ENCODE measurements at regions not wholly inside any gene's neighbourhood (a gene's known extent, or its start where the extent isn't known, plus 50 kb on each side); places are given as distances from the start of the nearest gene placed in this dataset.

DNA sequence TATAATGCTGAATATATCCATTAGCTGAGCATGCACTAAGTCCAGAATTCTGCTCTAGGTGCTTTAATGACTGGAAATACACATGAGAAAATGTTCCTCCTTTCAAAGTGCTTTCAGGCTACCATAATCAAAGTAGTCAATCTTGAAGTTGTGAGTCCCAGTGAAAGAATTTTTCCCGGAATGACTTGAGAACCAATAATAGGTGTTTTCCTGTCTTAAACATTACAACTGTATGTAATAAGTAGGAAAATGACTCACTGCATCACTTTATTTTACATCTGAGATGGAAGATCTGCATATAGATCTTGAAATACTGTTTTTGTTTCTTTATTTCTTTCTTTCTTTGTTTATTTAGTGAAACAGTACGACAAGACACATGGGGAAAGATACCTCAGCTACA is 437.4 kb upstream of the JAG1 start:
- H4K20me1 ChIP-seq (ENCODE audit: insufficient read depth, low read length, poor library complexity, severe bottlenecking): no peaks in the 10 kb centered on the region
- no peak overlapping the region for H3K4me2 ChIP-seq (ENCODE audit: low read depth, low read length, poor library complexity, severe bottlenecking)
- no peaks in the 10 kb centered on the region for H3K9me3 ChIP-seq (ENCODE audit: insufficient read depth, low read depth, low read length)
- no peak overlapping the region for H2AFZ ChIP-seq (ENCODE audit: low read length)
- no peaks in the 10 kb centered on the region for H3K36me3 ChIP-seq (ENCODE audit: insufficient read depth, low read length)
- no peaks in the 10 kb centered on the region for H3K79me2 ChIP-seq (ENCODE audit: insufficient read depth, low read length)
- no peaks in the 10 kb centered on the region for H3K9me2 ChIP-seq (replicated peaks; ENCODE audit: low read depth, low read length)
- no peaks in the 10 kb centered on the region for H3F3A ChIP-seq (ENCODE audit: low read depth)
- H3K9ac ChIP-seq (ENCODE audit: low read depth, low read length, poor library complexity, severe bottlenecking): no peak overlapping the region
- H3K4me3 ChIP-seq (ENCODE audit: low read length, poor library complexity, severe bottlenecking): no peak overlapping the region
- no peaks in the 10 kb centered on the region for H3K27me3 ChIP-seq (ENCODE audit: insufficient read depth, low read length, poor library complexity, severe bottlenecking)
- H3K4me1 ChIP-seq (ENCODE audit: insufficient read depth, low read length, poor library complexity, severe bottlenecking): no peaks in the 10 kb centered on the region
- no peak for TF ChIP-seq CTCF (conservative IDR thresholded peaks at IDR 0.05; ENCODE audit: low read length)

DNA sequence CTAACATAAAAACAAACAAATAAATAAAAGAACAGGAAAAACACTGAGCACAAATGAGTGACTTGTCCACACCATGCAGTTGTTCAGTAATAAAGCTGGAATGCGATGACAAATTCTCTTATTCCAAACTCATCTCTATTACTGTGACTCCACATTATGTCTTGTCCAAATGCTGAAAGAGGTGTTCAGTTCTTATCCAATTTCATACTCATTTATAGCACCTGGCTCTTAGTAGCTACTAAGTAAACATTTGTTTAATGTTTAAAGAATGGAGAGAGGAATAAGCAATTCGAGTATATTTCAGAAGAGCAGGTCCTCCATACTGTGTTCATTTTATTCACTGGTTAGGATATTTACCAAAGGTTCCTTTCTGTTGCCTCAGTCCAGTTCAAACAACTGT is 439.0 kb upstream of the JAG1 start:
- no peaks in the 10 kb centered on the region for H3K79me2 ChIP-seq (ENCODE audit: insufficient read depth, low read length)
- H3K9me2 ChIP-seq (replicated peaks; ENCODE audit: low read depth, low read length): no peaks in the 10 kb centered on the region
- H3K9me3 ChIP-seq (ENCODE audit: insufficient read depth, low read depth, low read length): no peaks in the 10 kb centered on the region
- no peaks in the 10 kb centered on the region for H3K36me3 ChIP-seq (ENCODE audit: insufficient read depth, low read length)
- H2AFZ ChIP-seq (ENCODE audit: low read length): no peak overlapping the region
- H3K4me2 ChIP-seq (ENCODE audit: low read depth, low read length, poor library complexity, severe bottlenecking): no peak overlapping the region
- no peaks in the 10 kb centered on the region for H3K27me3 ChIP-seq (ENCODE audit: insufficient read depth, low read length, poor library complexity, severe bottlenecking)
- H3K4me3 ChIP-seq (ENCODE audit: low read length, poor library complexity, severe bottlenecking): no peak overlapping the region
- H3K4me1 ChIP-seq (ENCODE audit: insufficient read depth, low read length, poor library complexity, severe bottlenecking): no peaks in the 10 kb centered on the region
- no peaks in the 10 kb centered on the region for H3F3A ChIP-seq (ENCODE audit: low read depth)
- TF ChIP-seq EZH2phosphoT487 (IDR thresholded peaks at IDR 0.05; ENCODE audit: borderline replicate concordance) (no peak), CTCF (conservative IDR thresholded peaks at IDR 0.05; ENCODE audit: low read length) (no peak)
- no peak overlapping the region for H3K9ac ChIP-seq (ENCODE audit: low read depth, low read length, poor library complexity, severe bottlenecking)
- no peaks in the 10 kb centered on the region for H4K20me1 ChIP-seq (ENCODE audit: insufficient read depth, low read length, poor library complexity, severe bottlenecking)

DNA sequence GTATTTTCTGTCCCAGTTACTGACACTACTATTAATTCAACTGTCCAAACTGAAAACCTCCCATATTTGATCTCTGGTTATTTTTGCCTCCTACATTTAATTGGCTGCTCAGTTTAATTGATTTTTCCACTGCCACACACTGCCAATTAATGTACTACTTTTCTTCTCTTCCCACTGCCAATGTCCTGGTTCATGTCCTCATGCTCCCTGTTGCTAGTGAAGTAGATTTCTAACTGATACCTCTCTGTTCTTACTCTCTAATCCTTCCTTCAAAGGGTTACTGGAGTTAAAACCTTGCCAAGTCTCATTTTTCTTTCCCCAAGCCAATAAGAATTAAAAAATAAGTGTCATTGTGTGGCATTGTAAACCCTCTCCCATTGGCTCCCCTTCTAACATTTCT is 440.6 kb upstream of the JAG1 start:
- Histone ChIP-seq H4K20me1 (ENCODE audit: insufficient read depth, low read length, poor library complexity, severe bottlenecking) (no peaks in the 10 kb centered on the region), H3K9ac (ENCODE audit: low read depth, low read length, poor library complexity, severe bottlenecking) (no peak overlapping the region), H3K4me1 (ENCODE audit: insufficient read depth, low read length, poor library complexity, severe bottlenecking) (no peaks in the 10 kb centered on the region), H3K9me3 (ENCODE audit: insufficient read depth, low read depth, low read length) (no peaks in the 10 kb centered on the region), H3K4me3 (ENCODE audit: low read length, poor library complexity, severe bottlenecking) (no peak overlapping the region), H3K27me3 (ENCODE audit: insufficient read depth, low read length, poor library complexity, severe bottlenecking) (no peaks in the 10 kb centered on the region), H2AFZ (ENCODE audit: low read length) (no peak overlapping the region), H3F3A (ENCODE audit: low read depth) (no peaks in the 10 kb centered on the region), H3K36me3 (ENCODE audit: insufficient read depth, low read length) (no peaks in the 10 kb centered on the region), H3K9me2 (replicated peaks; ENCODE audit: low read depth, low read length) (no peaks in the 10 kb centered on the region), H3K4me2 (ENCODE audit: low read depth, low read length, poor library complexity, severe bottlenecking) (no peak overlapping the region), H3K79me2 (ENCODE audit: insufficient read depth, low read length) (no peaks in the 10 kb centered on the region)
- TF ChIP-seq CTCF (conservative IDR thresholded peaks at IDR 0.05; ENCODE audit: low read length) (no peak), EZH2phosphoT487 (IDR thresholded peaks at IDR 0.05; ENCODE audit: borderline replicate concordance) (no peak)
